GM12878 (cell line): ENCODE measurements at regions not wholly inside any gene's neighbourhood (a gene's known extent, or its start where the extent isn't known, plus 50 kb on each side); places are given as distances from the start of the nearest gene placed in this dataset.
A peak's percentile ranks its signal among the peaks of the same experiment; 100 is the strongest.

Source experiments
- ATAC-seq: fragments of 200-7000 bp; cut with Tn5 transposase; 3 replicates; pipeline ENCODE4 v1.9.1; 2020; ENCODE audit warnings: mild to moderate bottlenecking, moderate library complexity
- BruUV-seq: library from RNA; stranded (reverse); fragments of 400-500 nt; replicated peaks from 2 replicates; lab custom pipeline; 2021; lab: Mats Ljungman, UMichigan
- CTCF ChIA-PET: fragments of 300-600 bp; sonication (Branson Sonifier 250); formaldehyde crosslinking; extraction: SDS; loops from one replicate; lab custom pipeline; 2021; ENCODE audit warnings: inconsistent platforms; lab: Yijun Ruan, JAX
- POLR2A ChIA-PET: fragments of 350-600 bp; formaldehyde crosslinking; extraction: SDS; loops from one replicate; lab custom pipeline; 2021; ENCODE audit warnings: inconsistent platforms; lab: Charles Lee
- RAD21 ChIA-PET: fragments of 300-600 bp; sonication (Branson Sonifier 250); formaldehyde crosslinking; loops from one replicate; lab custom pipeline; 2023; ENCODE audit warnings: antibody characterized with exemption; ENCODE audit not compliant: unreplicated experiment; lab: Charles Lee
- SMC1A ChIA-PET: fragments of 300-600 bp; sonication (Branson Sonifier 250); formaldehyde crosslinking; loops from one replicate; lab custom pipeline; 2023; ENCODE audit not compliant: unreplicated experiment, uncharacterized antibody; lab: Charles Lee
- DNase-seq: peaks from one replicate; pipeline ENCODE4 v3.0.0-alpha.2; 2011; ENCODE audit warnings: low read depth, low spot score
- FAIRE-seq: peaks from 3 replicates; lab custom pipeline; 2011; peaks lifted over from hg19 to GRCh38; lab: Jason Lieb, UNC
- H2AFZ ChIP-seq: 2 replicates; pipeline ENCODE4 v1.6.0; 2011; ENCODE audit warnings: low read depth, low read length, control low read depth; ENCODE audit not compliant: control insufficient read depth
- H3K27ac ChIP-seq: 2 replicates; pipeline ENCODE4 v1.5.1; 2011; ENCODE audit warnings: control low read depth; ENCODE audit not compliant: control insufficient read depth, insufficient read depth
- H3K27me3 ChIP-seq, 2 experiments: replicated peaks in 1 of 2; 2 replicates each; pipeline versions ENCODE4 v1.6.0 to v1.6.1; 2011; ENCODE audit warnings: low read length in 1 of 2; ENCODE audit not compliant: control insufficient read depth in 2 of 2, insufficient read depth in 2 of 2
- H3K36me3 ChIP-seq, 2 experiments: 2 replicates each; pipeline ENCODE4 v1.5.1; 2011; ENCODE audit warnings: low read length in 1 of 2; ENCODE audit not compliant: control insufficient read depth in 2 of 2, insufficient read depth in 2 of 2
- H3K4me1 ChIP-seq: 2 replicates; pipeline ENCODE4 v1.6.1; 2011; ENCODE audit warnings: mild to moderate bottlenecking, low read length, moderate library complexity, mixed read lengths; ENCODE audit not compliant: control insufficient read depth, insufficient read depth
- H3K4me2 ChIP-seq: 2 replicates; pipeline ENCODE4 v1.6.0; 2011; ENCODE audit warnings: control low read depth; ENCODE audit not compliant: control insufficient read depth, insufficient read depth
- H3K4me3 ChIP-seq: fragments of 200-600 bp; sonication (generic); 2 replicates; pipeline ENCODE4 v1.5.1; 2016
- H3K79me2 ChIP-seq: 2 replicates; pipeline ENCODE4 v1.6.0; 2011; ENCODE audit warnings: low read length; ENCODE audit not compliant: control insufficient read depth, insufficient read depth
- H3K9ac ChIP-seq: 2 replicates; pipeline ENCODE4 v1.8.0; 2011; ENCODE audit warnings: low read length, control low read depth, mixed read lengths; ENCODE audit not compliant: control insufficient read depth, insufficient read depth
- H3K9me3 ChIP-seq: replicated peaks from 3 replicates; pipeline ENCODE4 v1.5.1; 2011; ENCODE audit warnings: mild to moderate bottlenecking, low read length; ENCODE audit not compliant: control insufficient read depth, insufficient read depth
- H4K20me1 ChIP-seq: 2 replicates; pipeline ENCODE4 v1.6.0; 2011; ENCODE audit not compliant: control insufficient read depth, insufficient read depth
- CHD1 ChIP-seq: IDR thresholded peaks from 2 replicates; pipeline ENCODE4 v1.6.1; 2012; ENCODE audit warnings: low read depth, low read length, improper control_type of control experiment
- USF1 ChIP-seq: IDR thresholded peaks from 2 replicates; pipeline ENCODE4 v1.6.1; 2011; ENCODE audit warnings: borderline replicate concordance, low read depth, mild to moderate bottlenecking, moderate library complexity, mixed read lengths, low read length; ENCODE audit not compliant: insufficient read depth; ENCODE audit errors: extremely low read length
- WGBS: methylation state at CpG from one replicate; pipeline ENCODE4 v1.1.6; 2016; ENCODE audit warnings: low lambda C conversion rate; ENCODE audit not compliant: insufficient replicate concordance, insufficient coverage; ENCODE audit errors: missing lambda C conversion rate; 5-methylcytosine and 5-hydroxymethylcytosine counted together
- in situ Hi-C: fragments of 300-500 bp; cut with MboI; formaldehyde crosslinking; loops from 9 replicates; pipeline ENCODE4 v1.14.3; 2018; ENCODE audit warnings: mixed read lengths
- intact Hi-C: fragments of 100-400 bp; cut with micrococcal nuclease; formaldehyde crosslinking; loops from one replicate; pipeline ENCODE4 v1.14.2; 2022; ENCODE audit not compliant: unreplicated experiment
- TF ChIP-seq, protein P1 (sequence below): fragments of 450-650 bp; IDR thresholded peaks from 2 replicates; pipeline ENCODE4 v1.6.1; 2014; ENCODE audit warnings: mild to moderate bottlenecking

DNA sequence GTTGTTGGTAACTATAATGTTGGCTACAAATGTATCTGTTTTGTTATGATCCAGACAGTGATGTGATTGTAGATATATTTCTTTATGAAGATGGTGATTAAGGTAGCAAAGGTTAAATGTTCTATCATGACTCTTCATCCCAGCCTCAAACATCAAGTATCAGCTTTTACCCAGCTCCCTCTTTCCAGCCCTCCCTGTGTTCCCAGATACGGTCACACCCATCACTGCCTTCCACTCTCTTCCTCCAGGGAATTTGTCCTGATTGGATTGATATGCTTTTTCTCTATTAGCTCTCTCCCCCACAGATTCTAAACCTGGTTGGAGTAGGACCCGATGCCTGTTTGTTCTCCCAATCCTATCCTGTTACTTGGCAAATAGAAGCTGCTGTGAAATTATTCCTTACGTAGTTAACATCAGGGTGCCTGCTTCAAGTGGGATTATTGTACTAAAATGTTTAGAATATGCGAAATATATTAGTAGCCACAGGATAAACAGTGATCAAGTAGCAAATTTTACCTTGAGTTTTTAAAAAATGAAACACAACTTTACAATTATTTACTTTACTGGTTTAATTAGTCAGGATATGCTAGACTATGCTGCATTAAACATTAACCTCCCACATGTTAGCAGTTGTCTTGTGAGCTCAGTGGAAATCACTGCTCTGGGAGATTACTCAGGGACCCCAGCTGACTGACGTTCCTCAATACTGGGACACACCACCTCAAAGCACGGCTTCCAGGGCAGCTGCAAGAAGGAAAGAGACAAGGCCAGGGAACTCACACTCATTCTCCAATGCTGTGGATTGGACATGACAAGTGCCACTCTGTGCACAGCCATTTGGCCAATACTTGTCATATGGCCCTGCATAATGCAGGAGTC lies 165.3 kb downstream of the ALX1 start:
- no peak for TF ChIP-seq USF1
- no peak for TF ChIP-seq CHD1
- TF ChIP-seq, protein P1, sequence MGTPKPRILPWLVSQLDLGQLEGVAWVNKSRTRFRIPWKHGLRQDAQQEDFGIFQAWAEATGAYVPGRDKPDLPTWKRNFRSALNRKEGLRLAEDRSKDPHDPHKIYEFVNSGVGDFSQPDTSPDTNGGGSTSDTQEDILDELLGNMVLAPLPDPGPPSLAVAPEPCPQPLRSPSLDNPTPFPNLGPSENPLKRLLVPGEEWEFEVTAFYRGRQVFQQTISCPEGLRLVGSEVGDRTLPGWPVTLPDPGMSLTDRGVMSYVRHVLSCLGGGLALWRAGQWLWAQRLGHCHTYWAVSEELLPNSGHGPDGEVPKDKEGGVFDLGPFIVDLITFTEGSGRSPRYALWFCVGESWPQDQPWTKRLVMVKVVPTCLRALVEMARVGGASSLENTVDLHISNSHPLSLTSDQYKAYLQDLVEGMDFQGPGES, result no peak
- Histone ChIP-seq H3K4me2 (no peak overlapping the region), H3K79me2 (no peaks in the 10 kb centered on the region), H3K27ac (no peak overlapping the region), H3K27me3 (peaks cover 0 to 3% of the 10 kb centered on the region in 2 experiments; a peak in 1 of 4 replicates), H3K9ac (no peak overlapping the region), H3K36me3 (no peaks in the 10 kb centered on the region), H2AFZ (no peak overlapping the region), H3K9me3 (no peaks in the 10 kb centered on the region), H4K20me1 (no peaks in the 10 kb centered on the region), H3K4me3 (no peak overlapping the region), H3K4me1 (no peaks in the 10 kb centered on the region)
- SMC1A ChIA-PET, result interaction anchor here (1.0 to 2.6 kb wide), 4 partner anchors 15 to 39 kb away, joined by 3 to 22 read pairs (median 3); no protein-coding TSS in a partner anchor
- FAIRE-seq, result no peak
- no peak for DNase-seq
- no TSS peak for BruUV-seq
- intact Hi-C loops (loop anchor here (5.0 to 10.0 kb wide), 3 partner anchors 290 to 573 kb away; no protein-coding TSS in a partner anchor), in situ Hi-C loops (loop anchor here (10.0 kb wide), 1 partner anchor 370 kb away; no protein-coding TSS in a partner anchor)
- ATAC-seq, result peak; percentile 30; the same call in 2 of the 3 replicates
- RAD21 ChIA-PET, result interaction anchor here (0.6 to 3.0 kb wide), 2 partner anchors 21 to 368 kb away, joined by 3 to 17 read pairs; no protein-coding TSS in a partner anchor
- POLR2A ChIA-PET, result no interaction called here
- CTCF ChIA-PET, result interaction anchor here (0.7 to 1.9 kb wide), 3 partner anchors 14 to 20 kb away, joined by 3 to 21 read pairs (median 4); no protein-coding TSS in a partner anchor
- 7% methylated on average over 6 of the region's 6 CpGs for WGBS
